Suprapubic skin (tissue), 4 donors: ENCODE measurements at regions not wholly inside any gene's neighbourhood (a gene's known extent, or its start where the extent isn't known, plus 50 kb on each side); places are given as distances from the start of the nearest gene placed in this dataset.

Experiments used
- DNase-seq, 2 donors: peaks; one replicate each; pipeline ENCODE4 v3.0.0-alpha.2; 2019; ENCODE audit warnings: low spot score in 2 of 2
- H3K27ac ChIP-seq: fragments of 200-600 bp; sonication (generic); one replicate; pipeline ENCODE4 v1.5.1; 2019
- H3K27me3 ChIP-seq: fragments of 200-600 bp; sonication (generic); one replicate; pipeline ENCODE4 v1.5.1; 2019
- H3K36me3 ChIP-seq: fragments of 200-600 bp; sonication (generic); one replicate; pipeline ENCODE4 v1.5.1; 2019
- H3K4me1 ChIP-seq: fragments of 200-600 bp; sonication (generic); one replicate; pipeline ENCODE4 v1.5.1; 2019
- H3K4me3 ChIP-seq: fragments of 200-600 bp; sonication (generic); one replicate; pipeline ENCODE4 v1.5.1; 2019; ENCODE audit warnings: mild to moderate bottlenecking
- H3K9me3 ChIP-seq: fragments of 200-600 bp; sonication (generic); one replicate; pipeline ENCODE4 v1.5.1; 2019
- CTCF ChIP-seq, 2 donors: fragments of 200-600 bp in 1 of 2; fragments of 450-650 bp in 1 of 2; sonication (generic) in 1 of 2; IDR thresholded peaks; one replicate each; pipeline ENCODE4 v1.5.1; 2016 to 2019; ENCODE audit warnings: antibody characterized with exemption in 2 of 2, mild to moderate bottlenecking in 1 of 2, moderate library complexity in 1 of 2
- EP300 ChIP-seq: sonication (generic); formaldehyde crosslinking; IDR thresholded peaks from one replicate; pipeline ENCODE4 v1.6.1; 2017; ENCODE audit warnings: antibody characterized with exemption
- POLR2A ChIP-seq, 2 donors: fragments of 450-650 bp; IDR thresholded peaks; one replicate each; pipeline ENCODE4 v1.6.1; 2017; ENCODE audit warnings: antibody characterized with exemption in 2 of 2, mild to moderate bottlenecking in 2 of 2, moderate library complexity in 2 of 2
- POLR2AphosphoS5 ChIP-seq, 3 donors: sonication (generic); formaldehyde crosslinking; IDR thresholded peaks; one replicate each; pipeline ENCODE4 v1.6.1; 2017; ENCODE audit warnings: antibody characterized with exemption in 3 of 3
- WGBS: methylation state at CpG from one replicate; pipeline ENCODE4 v1.1.5; 2018; 5-methylcytosine and 5-hydroxymethylcytosine counted together

GRCh38 chr14:104262515-104263514, 124.4 kb downstream of the KIF26A start:
- peak in 1 of 2 donors; percentile 18 for DNase-seq
- Histone ChIP-seq H3K27ac (no peak overlapping the region), H3K36me3 (no peaks in the 10 kb centered on the region), H3K9me3 (peaks cover 15% of the 10 kb centered on the region), H3K4me3 (no peak overlapping the region), H3K4me1 (no peaks in the 10 kb centered on the region), H3K27me3 (peaks cover 6% of the 10 kb centered on the region)
- TF ChIP-seq CTCF (IDR thresholded peaks at IDR 0.05) (no peak), POLR2AphosphoS5 (IDR thresholded peaks at IDR 0.05) (no peak), EP300 (no peak), POLR2A (IDR thresholded peaks at IDR 0.05) (no peak)
- WGBS = 83% methylated on average over 5 of the region's 16 CpGs

- no peak overlapping the region for H3K4me3 ChIP-seq
- WGBS = 83% methylated on average over 16 of the region's 17 CpGs
- peaks cover 15% of the 10 kb centered on the region for H3K9me3 ChIP-seq
- no peak overlapping the region for H3K27ac ChIP-seq
- no peaks in the 10 kb centered on the region for H3K4me1 ChIP-seq
- DNase-seq = no peak
- peaks cover 6% of the 10 kb centered on the region for H3K27me3 ChIP-seq
- no peak for TF ChIP-seq CTCF (IDR thresholded peaks at IDR 0.05)
- TF ChIP-seq EP300 = no peak
- no peak for TF ChIP-seq POLR2AphosphoS5 (IDR thresholded peaks at IDR 0.05)
- TF ChIP-seq POLR2A (IDR thresholded peaks at IDR 0.05) = no peak
- no peaks in the 10 kb centered on the region for H3K36me3 ChIP-seq
These were observed 125.4 kb downstream of the KIF26A start for GRCh38 chr14:104263675-104264358.

GRCh38 chr14:104264495-104265265, 126.3 kb downstream of the KIF26A start:
- Histone ChIP-seq H3K9me3 (peaks cover 8% of the 10 kb centered on the region), H3K27ac (no peak overlapping the region), H3K27me3 (peaks cover 3% of the 10 kb centered on the region), H3K36me3 (no peaks in the 10 kb centered on the region), H3K4me1 (no peaks in the 10 kb centered on the region), H3K4me3 (no peak overlapping the region)
- no peak for TF ChIP-seq CTCF (IDR thresholded peaks at IDR 0.05)
- no peak for TF ChIP-seq EP300
- no peak for TF ChIP-seq POLR2A (IDR thresholded peaks at IDR 0.05)
- 76% methylated on average over 17 of the region's 20 CpGs for WGBS
- DNase-seq = no peak

- TF ChIP-seq EP300 (no peak), CTCF (IDR thresholded peaks at IDR 0.05) (no peak), POLR2A (IDR thresholded peaks at IDR 0.05) (no peak), POLR2AphosphoS5 (IDR thresholded peaks at IDR 0.05) (no peak)
- no peak overlapping the region for H3K4me3 ChIP-seq
- no peak overlapping the region for H3K27ac ChIP-seq
- no peaks in the 10 kb centered on the region for H3K4me1 ChIP-seq
- peaks cover 3% of the 10 kb centered on the region for H3K27me3 ChIP-seq
- H3K36me3 ChIP-seq = no peaks in the 10 kb centered on the region
- 84% methylated on average over 21 of the region's 21 CpGs for WGBS
- H3K9me3 ChIP-seq = peaks cover 4% of the 10 kb centered on the region
- no peak for DNase-seq
These were observed 127.7 kb downstream of the KIF26A start for GRCh38 chr14:104265918-104266630.
